SJCRH30 (cell line): ENCODE measurements at regions not wholly inside any gene's neighbourhood (a gene's known extent, or its start where the extent isn't known, plus 50 kb on each side); places are given as distances from the start of the nearest gene placed in this dataset.

ENCODE experiments used
- DNase-seq, 2 experiments: peaks; one replicate each; pipeline ENCODE4 v3.0.0-alpha.2; 2015 to 2020
- H3K27ac ChIP-seq: fragments of 250-450 bp; sonication (Bioruptor Pico); 2 replicates; pipeline ENCODE4 v1.5.1; 2020; ENCODE audit warnings: mild to moderate bottlenecking, moderate library complexity
- H3K27me3 ChIP-seq: fragments of 250-450 bp; sonication (Bioruptor Pico); 2 replicates; pipeline ENCODE4 v1.5.1; 2020; ENCODE audit warnings: mild to moderate bottlenecking, moderate library complexity
- H3K36me3 ChIP-seq: fragments of 250-450 bp; sonication (Bioruptor Pico); 2 replicates; pipeline ENCODE4 v1.5.1; 2020; ENCODE audit warnings: mild to moderate bottlenecking, moderate library complexity
- H3K4me1 ChIP-seq: fragments of 250-450 bp; sonication (Bioruptor Pico); 2 replicates; pipeline ENCODE4 v1.5.1; 2020; ENCODE audit warnings: mild to moderate bottlenecking, moderate library complexity
- H3K4me3 ChIP-seq: fragments of 250-450 bp; sonication (Bioruptor Pico); 2 replicates; pipeline ENCODE4 v1.5.1; 2020; ENCODE audit warnings: mild to moderate bottlenecking, moderate library complexity
- H3K9me3 ChIP-seq: fragments of 250-450 bp; sonication (Bioruptor Pico); replicated peaks from 2 replicates; pipeline ENCODE4 v1.5.1; 2020; ENCODE audit warnings: mild to moderate bottlenecking, moderate library complexity

- Histone ChIP-seq H3K27me3 (no peaks in the 10 kb centered on the region), H3K9me3 (no peaks in the 10 kb centered on the region), H3K4me3 (no peak overlapping the region), H3K27ac (no peak overlapping the region), H3K4me1 (peaks cover 3% of the 10 kb centered on the region; the same call in 1 of the 2 replicates), H3K36me3 (no peaks in the 10 kb centered on the region)
- DNase-seq: no peak
These were observed 1169.4 kb upstream of the ZEB2 start for GRCh38 chr2:145689277-145689676.

- no peaks in the 10 kb centered on the region for H3K27me3 ChIP-seq
- no peak for DNase-seq
- no peak overlapping the region for H3K27ac ChIP-seq
- H3K4me3 ChIP-seq: no peak overlapping the region
- H3K9me3 ChIP-seq: no peaks in the 10 kb centered on the region
- no peaks in the 10 kb centered on the region for H3K36me3 ChIP-seq
- peaks cover 1% of the 10 kb centered on the region for H3K4me1 ChIP-seq
These were observed 1168.2 kb upstream of the ZEB2 start for GRCh38 chr2:145688156-145688555.

GRCh38 chr2:145687442-145688134 lies 1167.7 kb upstream of the ZEB2 start:
- no peaks in the 10 kb centered on the region for H3K9me3 ChIP-seq
- no peak overlapping the region for H3K4me3 ChIP-seq
- H3K27ac ChIP-seq: no peak overlapping the region
- H3K36me3 ChIP-seq: no peaks in the 10 kb centered on the region
- DNase-seq: no peak
- no peaks in the 10 kb centered on the region for H3K27me3 ChIP-seq
- H3K4me1 ChIP-seq: peaks cover 7% of the 10 kb centered on the region; the same call in 1 of the 2 replicates

GRCh38 chr2:145685383-145686050 lies 1165.6 kb upstream of the ZEB2 start:
- H3K9me3 ChIP-seq: no peaks in the 10 kb centered on the region
- no peaks in the 10 kb centered on the region for H3K36me3 ChIP-seq
- H3K4me3 ChIP-seq: no peak overlapping the region
- H3K4me1 ChIP-seq: peaks cover 8% of the 10 kb centered on the region; the same call in 1 of the 2 replicates
- no peak overlapping the region for H3K27ac ChIP-seq
- H3K27me3 ChIP-seq: no peaks in the 10 kb centered on the region
- no peak for DNase-seq

GRCh38 chr2:145682546-145683157 lies 1162.7 kb upstream of the ZEB2 start:
- H3K4me3 ChIP-seq: no peak overlapping the region
- no peaks in the 10 kb centered on the region for H3K9me3 ChIP-seq
- peak; percentile 13 to 56 for DNase-seq
- H3K36me3 ChIP-seq: no peaks in the 10 kb centered on the region
- H3K27ac ChIP-seq: peak overlapping the region; percentile 51
- no peaks in the 10 kb centered on the region for H3K27me3 ChIP-seq
- H3K4me1 ChIP-seq: peaks cover 8% of the 10 kb centered on the region; the same call in 1 of the 2 replicates

GRCh38 chr2:145680276-145680675 lies 1160.4 kb upstream of the ZEB2 start:
- DNase-seq: no peak
- no peaks in the 10 kb centered on the region for H3K9me3 ChIP-seq
- peaks cover 8% of the 10 kb centered on the region; the same call in 1 of the 2 replicates for H3K4me1 ChIP-seq
- H3K36me3 ChIP-seq: no peaks in the 10 kb centered on the region
- H3K27me3 ChIP-seq: no peaks in the 10 kb centered on the region
- H3K27ac ChIP-seq: no peak overlapping the region
- H3K4me3 ChIP-seq: no peak overlapping the region

- Histone ChIP-seq H3K9me3 (no peaks in the 10 kb centered on the region), H3K27ac (no peak overlapping the region), H3K4me1 (no peaks in the 10 kb centered on the region), H3K4me3 (no peak overlapping the region), H3K36me3 (no peaks in the 10 kb centered on the region), H3K27me3 (no peaks in the 10 kb centered on the region)
- DNase-seq: no peak
These were observed 1157.5 kb upstream of the ZEB2 start for GRCh38 chr2:145677371-145677770.

- no peaks in the 10 kb centered on the region for H3K36me3 ChIP-seq
- DNase-seq: no peak
- no peaks in the 10 kb centered on the region for H3K4me1 ChIP-seq
- H3K27ac ChIP-seq: no peak overlapping the region
- H3K27me3 ChIP-seq: no peaks in the 10 kb centered on the region
- H3K4me3 ChIP-seq: no peak overlapping the region
- no peaks in the 10 kb centered on the region for H3K9me3 ChIP-seq
These were observed 1154.8 kb upstream of the ZEB2 start for GRCh38 chr2:145674705-145675104.

- no peaks in the 10 kb centered on the region for H3K36me3 ChIP-seq
- no peak for DNase-seq
- H3K27me3 ChIP-seq: no peaks in the 10 kb centered on the region
- H3K27ac ChIP-seq: no peak overlapping the region
- no peaks in the 10 kb centered on the region for H3K9me3 ChIP-seq
- H3K4me1 ChIP-seq: no peaks in the 10 kb centered on the region; the same call in 1 of the 2 replicates
- H3K4me3 ChIP-seq: no peak overlapping the region
These were observed 1149.4 kb upstream of the ZEB2 start for GRCh38 chr2:145669301-145669700.

GRCh38 chr2:145666552-145666951 lies 1146.6 kb upstream of the ZEB2 start:
- H3K27ac ChIP-seq: no peak overlapping the region
- H3K27me3 ChIP-seq: no peaks in the 10 kb centered on the region
- no peak overlapping the region for H3K4me3 ChIP-seq
- no peak for DNase-seq
- H3K4me1 ChIP-seq: no peaks in the 10 kb centered on the region; the same call in 1 of the 2 replicates
- no peaks in the 10 kb centered on the region for H3K9me3 ChIP-seq
- H3K36me3 ChIP-seq: no peaks in the 10 kb centered on the region

- Histone ChIP-seq H3K27ac (no peak overlapping the region), H3K4me3 (no peak overlapping the region), H3K9me3 (no peaks in the 10 kb centered on the region; the same call in 1 of the 2 replicates), H3K4me1 (peaks cover 6% of the 10 kb centered on the region; the same call in 1 of the 2 replicates), H3K36me3 (no peaks in the 10 kb centered on the region), H3K27me3 (no peaks in the 10 kb centered on the region)
- DNase-seq: no peak
These were observed 1137.3 kb upstream of the ZEB2 start for GRCh38 chr2:145657265-145657664.

GRCh38 chr2:145655165-145655765 lies 1135.3 kb upstream of the ZEB2 start:
- Histone ChIP-seq H3K9me3 (no peaks in the 10 kb centered on the region; the same call in 1 of the 2 replicates), H3K27me3 (no peaks in the 10 kb centered on the region), H3K4me3 (no peak overlapping the region), H3K27ac (no peak overlapping the region), H3K4me1 (peaks cover 6% of the 10 kb centered on the region; the same call in 1 of the 2 replicates), H3K36me3 (no peaks in the 10 kb centered on the region)
- DNase-seq: no peak

- H3K9me3 ChIP-seq: no peaks in the 10 kb centered on the region; the same call in 1 of the 2 replicates
- no peak overlapping the region for H3K27ac ChIP-seq
- H3K4me3 ChIP-seq: no peak overlapping the region
- peaks cover 6% of the 10 kb centered on the region; the same call in 1 of the 2 replicates for H3K4me1 ChIP-seq
- H3K36me3 ChIP-seq: no peaks in the 10 kb centered on the region
- DNase-seq: no peak
- H3K27me3 ChIP-seq: no peaks in the 10 kb centered on the region
These were observed 1134.8 kb upstream of the ZEB2 start for GRCh38 chr2:145654746-145655145.

GRCh38 chr2:145654156-145654555 lies 1134.2 kb upstream of the ZEB2 start:
- H3K4me1 ChIP-seq: peaks cover 6% of the 10 kb centered on the region; the same call in 1 of the 2 replicates
- no peak for DNase-seq
- H3K27me3 ChIP-seq: no peaks in the 10 kb centered on the region

GRCh38 chr2:145653553-145653952 lies 1133.6 kb upstream of the ZEB2 start:
- no peak for DNase-seq
- no peak overlapping the region for H3K4me3 ChIP-seq
- peaks cover 6% of the 10 kb centered on the region; the same call in 1 of the 2 replicates for H3K4me1 ChIP-seq
- no peaks in the 10 kb centered on the region for H3K36me3 ChIP-seq
- no peaks in the 10 kb centered on the region; the same call in 1 of the 2 replicates for H3K9me3 ChIP-seq
- H3K27ac ChIP-seq: peak overlapping the region; percentile 9; the same call in 1 of the 2 replicates
- H3K27me3 ChIP-seq: no peaks in the 10 kb centered on the region

More at GRCh38 chr2:145654156-145654555, 1134.2 kb upstream of the ZEB2 start:
- no peak overlapping the region for H3K4me3 ChIP-seq
- H3K27ac ChIP-seq: no peak overlapping the region
- no peaks in the 10 kb centered on the region for H3K36me3 ChIP-seq
- H3K9me3 ChIP-seq: no peaks in the 10 kb centered on the region; the same call in 1 of the 2 replicates
